HG03342 (cell line): ENCODE measurements at regions not wholly inside any gene's neighbourhood (a gene's known extent, or its start where the extent isn't known, plus 50 kb on each side); places are given as distances from the start of the nearest gene placed in this dataset.
"Not testable (repeated sequence)": the region's sequence is repeated elsewhere in the genome, so short reads cannot be mapped to it uniquely, and the experiment has no call there.

Source experiments
- ATAC-seq: cut with Tn5 transposase; IDR thresholded peaks from one replicate; pipeline ENCODE4 v1.9.1; 2021; ENCODE audit warnings: mild to moderate bottlenecking, moderate library complexity; ENCODE audit not compliant: unreplicated experiment

GRCh38 chr9:30299126-30299780, 2085.2 kb upstream of the ACO1 start:
- ATAC-seq = no peak

DNA sequence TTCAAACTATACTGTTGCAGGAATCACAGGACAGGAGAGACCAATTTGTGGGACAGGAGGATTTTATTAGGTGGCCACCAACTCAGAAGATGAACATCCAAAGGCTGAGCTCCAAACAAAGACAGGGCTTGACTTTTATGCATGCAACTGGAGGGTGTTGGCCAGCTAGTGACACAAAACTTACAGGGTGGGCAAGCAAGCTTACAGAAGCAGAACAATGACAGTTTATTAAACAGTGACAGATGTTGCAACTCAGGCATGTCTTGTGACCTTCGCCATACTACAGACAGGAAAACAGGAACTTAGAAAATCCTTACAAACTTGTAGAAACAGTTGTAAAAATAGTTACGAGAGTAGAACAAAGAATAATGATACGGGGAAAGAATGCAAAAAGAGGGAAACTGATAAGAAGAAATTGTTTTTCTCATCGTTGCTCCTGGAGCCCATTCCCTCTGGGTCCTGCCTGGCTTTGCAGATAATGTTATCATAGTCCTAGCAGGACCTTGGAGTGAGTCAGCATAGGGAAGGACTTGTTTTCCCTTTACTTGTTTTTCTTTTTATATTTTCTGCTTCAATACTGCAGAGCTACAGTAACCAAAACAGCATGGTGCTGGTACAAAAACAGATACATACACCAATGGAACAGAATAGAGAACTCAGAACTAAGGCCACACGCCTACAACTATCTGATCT, 2083.0 kb upstream of the ACO1 start:
- no peak for ATAC-seq

GRCh38 chr9:30310711-30311110, 2073.7 kb upstream of the ACO1 start:
- no peak for ATAC-seq

DNA sequence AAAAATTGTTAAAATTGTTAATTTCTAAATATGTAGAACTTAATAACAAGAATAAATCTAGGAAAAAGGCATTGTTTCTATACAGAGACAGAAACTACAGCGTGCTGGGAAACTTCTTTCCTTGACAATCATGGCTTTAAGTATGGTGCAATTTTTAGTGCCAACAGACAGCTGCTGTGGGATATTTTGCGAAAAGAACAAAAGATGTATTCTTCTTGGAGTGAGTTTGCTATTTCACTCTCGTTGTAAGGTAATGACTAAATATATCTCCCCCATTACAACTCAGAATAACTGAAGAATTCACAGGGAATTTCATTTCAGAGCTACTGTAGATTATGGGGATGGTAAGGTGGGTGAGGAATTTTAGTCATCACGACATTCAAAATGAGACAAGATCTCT, 2055.0 kb upstream of the ACO1 start:
- no peak for ATAC-seq

- ATAC-seq = no peak
Observed at GRCh38 chr9:30348904-30349303, 2035.5 kb upstream of the ACO1 start.

DNA sequence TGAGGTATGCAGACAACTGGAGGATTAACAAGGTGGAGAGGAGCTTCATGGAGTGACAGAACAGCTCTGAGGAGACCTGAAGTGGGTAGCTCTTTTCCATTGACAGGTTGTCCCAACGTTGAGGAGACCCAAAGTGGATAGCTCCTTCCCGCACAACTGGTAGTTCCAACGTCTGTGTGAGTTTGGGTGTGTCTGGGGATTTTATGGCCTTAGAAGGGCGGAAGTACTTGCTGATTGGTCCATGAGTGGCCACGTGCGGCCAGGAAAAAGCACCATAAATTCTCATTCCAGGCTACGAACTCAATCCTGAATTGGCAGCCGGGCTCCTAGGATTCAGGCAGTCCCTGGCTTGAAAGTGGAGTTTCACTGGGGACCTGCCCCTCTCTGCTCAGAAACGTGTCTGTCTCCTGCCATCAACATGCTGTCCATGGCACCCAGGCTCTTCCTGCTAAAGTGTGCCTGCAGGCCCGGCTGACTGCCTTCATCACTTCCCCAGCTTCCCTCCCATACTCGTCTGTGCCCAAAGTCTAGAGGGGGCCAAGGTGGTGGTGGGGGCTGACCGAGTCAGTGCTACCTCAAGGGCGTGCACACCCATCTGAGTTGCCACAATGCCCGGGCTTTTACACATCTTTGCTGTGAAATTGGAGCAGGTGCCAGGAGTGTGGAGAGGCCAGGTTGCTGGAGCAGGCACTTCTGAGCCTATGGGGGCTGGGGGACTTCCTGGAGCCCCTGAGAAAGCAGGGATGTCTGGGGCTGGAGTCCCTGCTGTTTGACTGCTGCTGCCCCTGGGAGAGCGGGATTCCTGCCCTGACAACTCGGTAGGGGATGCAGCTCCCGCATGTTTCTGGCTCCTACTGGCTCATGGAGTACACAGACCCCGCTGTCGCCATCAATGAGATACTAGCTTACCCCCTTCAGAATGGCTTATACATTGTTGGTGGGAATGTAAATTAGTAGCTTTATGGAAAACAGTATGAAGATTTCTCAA, 2034.6 kb upstream of the ACO1 start:
- no peak for ATAC-seq

DNA sequence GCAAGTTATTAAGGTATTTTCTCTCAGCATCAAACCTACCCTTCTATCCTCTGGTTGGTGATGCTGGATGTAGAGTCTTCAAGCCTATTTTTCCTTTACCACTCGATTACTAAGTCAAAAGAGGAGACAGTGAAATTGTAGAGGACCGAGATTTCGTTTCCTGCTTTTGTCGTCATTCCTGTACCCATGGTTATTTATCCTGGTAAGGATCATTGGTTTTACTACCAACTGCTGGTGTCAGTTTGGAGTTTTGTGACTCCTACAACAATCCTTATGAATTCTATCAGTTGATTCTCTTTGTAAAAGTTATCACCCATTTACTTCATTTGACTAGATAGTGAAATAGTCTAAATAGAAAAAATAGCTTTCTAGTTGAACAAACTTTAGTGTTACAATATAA, 2028.2 kb upstream of the ACO1 start:
- ATAC-seq = no peak

DNA sequence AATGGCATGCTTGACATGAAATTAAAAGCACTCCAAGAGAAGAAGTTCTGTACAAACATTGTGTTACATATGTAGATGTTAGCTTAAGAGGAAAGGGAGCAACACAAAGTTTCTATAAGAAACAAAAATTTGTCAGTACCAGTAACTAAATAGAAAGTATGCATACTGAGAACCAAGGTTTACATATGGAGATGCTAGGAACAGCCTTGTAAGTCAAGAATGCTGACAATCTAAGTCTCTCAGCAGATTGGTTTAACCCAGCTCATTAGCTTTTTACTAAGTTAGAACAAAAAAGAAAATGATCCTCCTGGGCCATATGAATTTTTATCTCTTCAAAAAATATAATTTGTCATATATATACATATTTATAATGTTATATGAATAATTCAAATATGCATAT, 2022.1 kb upstream of the ACO1 start:
- ATAC-seq = no peak

DNA sequence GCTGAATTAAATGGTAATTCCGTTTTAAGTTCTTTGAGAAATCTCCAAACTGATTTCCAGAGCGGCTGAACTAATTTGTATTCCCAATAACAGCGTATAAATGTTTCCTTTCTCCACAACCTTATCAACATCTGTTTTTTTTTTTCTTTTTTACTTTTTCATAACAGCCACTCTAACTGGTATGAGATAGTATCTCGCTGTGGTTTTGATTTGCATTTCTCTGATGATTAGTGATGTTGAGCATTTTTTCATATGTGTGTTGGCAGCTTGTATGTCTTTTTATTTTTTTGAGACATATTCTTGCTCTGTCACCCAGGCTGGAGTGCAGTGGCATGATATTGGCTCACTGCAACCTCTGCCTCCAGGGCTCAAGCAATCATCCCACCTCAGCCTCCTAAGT, 2018.3 kb upstream of the ACO1 start:
- ATAC-seq = not testable (repeated sequence)

DNA sequence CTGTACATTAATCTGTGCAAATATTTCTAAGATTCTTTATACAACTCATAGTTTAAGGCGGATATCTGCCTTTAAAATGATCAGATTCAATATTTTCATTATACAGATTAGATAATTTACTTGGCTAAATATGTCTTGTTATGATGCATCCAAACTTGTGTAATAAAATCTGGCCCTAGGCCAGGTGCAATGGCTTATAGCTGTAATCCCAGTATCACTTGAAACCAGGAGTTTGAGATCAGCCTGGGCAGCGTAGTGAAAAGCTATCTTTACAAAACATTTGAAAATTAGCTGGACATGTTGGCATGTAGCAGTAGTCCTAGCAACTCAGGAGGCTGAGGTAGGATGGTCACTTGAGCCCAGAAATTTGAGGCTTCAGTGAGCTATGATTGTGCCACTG, 2002.2 kb upstream of the ACO1 start:
- ATAC-seq = no peak

DNA sequence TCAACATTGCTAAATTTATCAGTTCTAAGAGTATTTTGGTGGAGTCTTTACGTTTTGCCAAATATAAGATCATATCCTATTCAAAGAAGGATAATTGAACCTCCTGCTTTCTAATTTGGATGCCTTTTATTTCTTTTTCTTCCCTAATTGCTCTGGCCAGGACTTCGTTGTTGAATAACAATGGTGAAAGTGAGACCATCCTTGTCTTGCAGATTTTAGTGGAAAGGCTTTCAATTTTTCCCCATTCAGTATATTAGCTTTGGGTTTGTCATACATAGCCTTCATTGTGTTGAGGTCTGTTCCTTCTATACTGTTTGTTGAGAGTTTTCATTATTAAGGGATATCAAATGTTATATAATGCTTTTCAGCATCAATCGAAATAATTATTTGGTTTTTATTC, 1974.2 kb upstream of the ACO1 start:
- no peak for ATAC-seq

GRCh38 chr9:30411571-30411970, 1972.9 kb upstream of the ACO1 start:
- no peak for ATAC-seq

GRCh38 chr9:30459156-30459555, 1925.3 kb upstream of the ACO1 start:
- no peak for ATAC-seq

DNA sequence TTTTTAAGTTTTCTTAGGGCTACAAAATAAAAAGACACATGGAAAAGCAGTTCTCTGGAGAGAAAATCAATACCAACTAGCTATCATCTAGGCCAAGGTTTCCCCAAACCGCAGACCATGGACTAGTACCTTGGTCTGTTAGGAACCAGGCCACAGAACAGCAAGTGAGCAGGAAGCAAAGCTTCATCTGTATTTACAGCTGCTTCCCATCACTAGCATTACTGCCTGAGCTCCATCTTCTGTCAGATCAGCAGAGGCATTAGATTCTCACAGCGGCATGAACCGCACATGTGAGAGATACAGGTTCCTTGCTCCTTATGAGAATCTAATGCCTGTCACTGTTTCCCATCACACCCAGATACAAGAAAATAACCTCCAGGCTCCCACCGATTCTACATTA, 1907.6 kb upstream of the ACO1 start:
- ATAC-seq = no peak

DNA sequence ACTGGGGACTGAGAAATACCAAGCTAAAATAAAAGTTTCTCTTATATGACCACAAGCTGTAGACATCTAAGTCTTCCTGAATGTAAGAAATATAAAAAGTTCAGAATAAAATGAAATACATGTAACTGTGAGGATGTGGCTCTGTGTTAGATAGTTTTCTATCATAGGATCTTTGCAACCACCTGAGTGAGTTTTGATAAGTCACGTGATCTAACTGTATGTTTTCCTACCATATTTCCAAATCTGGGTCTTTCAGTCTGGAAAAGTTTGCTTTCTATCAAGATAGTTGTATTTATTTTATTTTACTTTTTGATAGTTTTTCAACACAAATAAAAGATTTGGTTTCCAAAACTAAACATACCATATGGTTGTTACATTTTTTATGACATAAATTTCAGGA, 1905.8 kb upstream of the ACO1 start:
- ATAC-seq = no peak

DNA sequence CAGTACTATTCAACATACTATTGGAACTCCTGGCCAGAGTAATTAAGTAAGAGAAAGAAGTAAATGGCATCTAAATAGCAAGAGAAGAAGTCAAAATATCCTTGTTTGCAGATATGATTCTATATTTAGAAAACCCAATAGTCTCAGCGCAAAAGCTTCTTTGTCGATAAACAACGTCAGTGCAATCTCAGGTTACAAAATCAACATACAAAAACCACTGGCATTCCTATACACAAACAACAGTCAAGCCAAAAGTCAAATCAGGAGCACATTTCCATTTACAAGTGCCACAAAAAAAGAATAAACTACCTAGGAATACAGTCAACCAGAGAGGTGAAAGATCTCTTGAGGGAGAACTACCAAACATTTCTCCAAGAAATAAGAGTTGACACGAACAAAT, 1901.9 kb upstream of the ACO1 start:
- ATAC-seq = no peak

GRCh38 chr9:30484690-30485089, 1899.8 kb upstream of the ACO1 start:
- no peak for ATAC-seq

DNA sequence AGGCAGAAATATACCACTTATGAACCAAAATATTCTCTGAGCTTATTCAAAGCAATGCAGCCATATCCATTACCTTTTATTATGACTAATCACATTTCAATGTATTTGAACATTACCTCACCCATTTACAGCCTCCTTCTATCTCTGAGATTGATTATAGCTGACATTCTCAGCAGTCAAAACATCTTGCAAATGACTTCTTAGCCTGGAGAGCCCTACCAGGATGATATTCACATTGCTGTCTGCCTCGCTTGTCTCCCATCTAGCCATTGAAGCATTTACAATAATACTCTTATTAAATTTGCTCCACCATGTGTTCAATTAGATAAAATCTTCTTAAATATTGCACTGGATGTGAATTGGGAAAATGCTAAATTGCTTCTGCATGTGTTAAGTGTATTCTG, 1879.9 kb upstream of the ACO1 start:
- no peak for ATAC-seq

GRCh38 chr9:30505311-30505710, 1879.1 kb upstream of the ACO1 start:
- no peak for ATAC-seq

DNA sequence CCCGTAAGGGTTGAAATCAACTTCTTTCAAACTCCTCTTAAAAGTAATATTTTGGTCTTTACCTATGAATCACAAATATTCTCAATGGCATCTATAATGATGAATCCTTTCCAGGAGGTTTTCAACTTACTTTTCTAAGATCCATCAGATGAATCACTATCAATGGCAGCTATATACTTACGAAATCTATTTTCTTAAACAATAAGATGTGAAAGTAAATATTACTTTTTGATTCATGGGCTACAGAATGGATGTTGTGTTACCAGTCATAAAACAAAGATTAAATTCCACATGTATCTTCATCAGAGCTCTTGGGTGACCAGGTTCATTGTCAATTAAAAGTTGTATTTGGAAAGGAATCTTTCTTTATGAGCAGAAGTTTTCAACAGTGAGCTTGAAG, 1877.7 kb upstream of the ACO1 start:
- ATAC-seq = no peak

GRCh38 chr9:30507166-30507565, 1877.3 kb upstream of the ACO1 start:
- ATAC-seq = no peak

DNA sequence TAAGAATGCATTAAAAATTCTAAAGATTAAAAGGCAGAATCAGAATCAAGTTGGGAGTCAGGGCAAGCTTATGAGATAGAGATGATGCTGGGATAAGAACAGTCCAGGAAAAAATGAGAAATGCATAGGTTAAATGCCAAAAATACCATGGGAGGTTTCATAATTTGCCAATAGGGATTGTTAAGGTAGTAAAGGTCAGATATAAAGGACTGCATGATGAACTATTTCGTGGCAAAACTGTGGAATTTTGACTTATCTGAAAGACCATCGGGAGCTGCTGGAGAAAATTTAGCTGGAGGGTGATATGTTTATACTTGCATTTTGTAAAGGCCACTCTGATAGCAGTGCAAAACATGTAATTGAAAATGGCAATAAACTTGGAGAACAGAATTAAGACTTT, 1872.8 kb upstream of the ACO1 start:
- ATAC-seq = no peak
